ENCODE measurements at regions not wholly inside any gene's neighbourhood (a gene's known extent, or its start where the extent isn't known, plus 50 kb on each side); places are given as distances from the start of the nearest gene placed in this dataset.

GRCh38 chr11:115924744-115925567 is 420.7 kb upstream of the CADM1 start:
- WGBS, 2 donors = 51% methylated on average over 6 of the region's 6 CpGs
- Histone ChIP-seq H3K27me3 (ENCODE audit: control insufficient read depth in 1 of 2, insufficient read depth in 2 of 2, low read length in 2 of 2) (no peaks in the 10 kb centered on the region), H3K36me3 (ENCODE audit: control insufficient read depth in 2 of 2, insufficient read depth in 2 of 2, low read length in 1 of 2) (no peaks in the 10 kb centered on the region), H3K4me1 (ENCODE audit: control insufficient read depth in 2 of 2, insufficient read depth in 2 of 2, low read length in 1 of 2) (no peaks in the 10 kb centered on the region), H3K27ac (ENCODE audit: low read depth in 2 of 2, low read length in 1 of 2) (no peak overlapping the region), H3K4me3 (ENCODE audit: low read depth in 1 of 2, low read length in 2 of 2) (no peak overlapping the region), H3K9me3 (ENCODE audit: control insufficient read depth in 2 of 2, insufficient read depth in 1 of 2, low read depth in 1 of 2, low read length in 1 of 2) (no peaks in the 10 kb centered on the region)

- no peak overlapping the region for H3K27ac ChIP-seq (ENCODE audit: low read depth in 2 of 2, low read length in 1 of 2)
- H3K4me1 ChIP-seq (ENCODE audit: control insufficient read depth in 2 of 2, insufficient read depth in 2 of 2, low read length in 1 of 2) = no peaks in the 10 kb centered on the region
- no peak overlapping the region for H3K4me3 ChIP-seq (ENCODE audit: low read depth in 1 of 2, low read length in 2 of 2)
- no peaks in the 10 kb centered on the region for H3K36me3 ChIP-seq (ENCODE audit: control insufficient read depth in 2 of 2, insufficient read depth in 2 of 2, low read length in 1 of 2)
- no peaks in the 10 kb centered on the region for H3K27me3 ChIP-seq (ENCODE audit: control insufficient read depth in 1 of 2, insufficient read depth in 2 of 2, low read length in 2 of 2)
- WGBS, 2 donors = 60 to 78% methylated on average over 8 of the region's 8 CpGs
- H3K9me3 ChIP-seq (ENCODE audit: control insufficient read depth in 2 of 2, insufficient read depth in 1 of 2, low read depth in 1 of 2, low read length in 1 of 2) = no peaks in the 10 kb centered on the region
Observed at GRCh38 chr11:115922876-115923275, 418.7 kb upstream of the CADM1 start.

GRCh38 chr11:115921986-115922385 is 417.8 kb upstream of the CADM1 start:
- WGBS, 2 donors = 45 to 50% methylated on average over 2 of the region's 2 CpGs

GRCh38 chr11:115921540-115921939 is 417.3 kb upstream of the CADM1 start:
- no peak overlapping the region for H3K4me3 ChIP-seq (ENCODE audit: low read depth in 1 of 2, low read length in 2 of 2)
- 75 to 79% methylated on average over 3 of the region's 3 CpGs for WGBS, 2 donors
- H3K36me3 ChIP-seq (ENCODE audit: control insufficient read depth in 2 of 2, insufficient read depth in 2 of 2, low read length in 1 of 2) = no peaks in the 10 kb centered on the region
- H3K9me3 ChIP-seq (ENCODE audit: control insufficient read depth in 2 of 2, insufficient read depth in 1 of 2, low read depth in 1 of 2, low read length in 1 of 2) = no peaks in the 10 kb centered on the region
- H3K27ac ChIP-seq (ENCODE audit: low read depth in 2 of 2, low read length in 1 of 2) = no peak overlapping the region
- H3K4me1 ChIP-seq (ENCODE audit: control insufficient read depth in 2 of 2, insufficient read depth in 2 of 2, low read length in 1 of 2) = no peaks in the 10 kb centered on the region
- H3K27me3 ChIP-seq (ENCODE audit: control insufficient read depth in 1 of 2, insufficient read depth in 2 of 2, low read length in 2 of 2) = no peaks in the 10 kb centered on the region

More at GRCh38 chr11:115921986-115922385, 417.8 kb upstream of the CADM1 start:
- H3K4me3 ChIP-seq (ENCODE audit: low read depth in 1 of 2, low read length in 2 of 2) = no peak overlapping the region
- no peaks in the 10 kb centered on the region for H3K4me1 ChIP-seq (ENCODE audit: control insufficient read depth in 2 of 2, insufficient read depth in 2 of 2, low read length in 1 of 2)
- no peaks in the 10 kb centered on the region for H3K9me3 ChIP-seq (ENCODE audit: control insufficient read depth in 2 of 2, insufficient read depth in 1 of 2, low read depth in 1 of 2, low read length in 1 of 2)
- H3K27me3 ChIP-seq (ENCODE audit: control insufficient read depth in 1 of 2, insufficient read depth in 2 of 2, low read length in 2 of 2) = no peaks in the 10 kb centered on the region
- H3K27ac ChIP-seq (ENCODE audit: low read depth in 2 of 2, low read length in 1 of 2) = no peak overlapping the region
- H3K36me3 ChIP-seq (ENCODE audit: control insufficient read depth in 2 of 2, insufficient read depth in 2 of 2, low read length in 1 of 2) = no peaks in the 10 kb centered on the region

GRCh38 chr11:115920841-115921480 is 416.7 kb upstream of the CADM1 start:
- WGBS, 2 donors = 60 to 69% methylated on average over 6 of the region's 6 CpGs
- Histone ChIP-seq H3K9me3 (ENCODE audit: control insufficient read depth in 2 of 2, insufficient read depth in 1 of 2, low read depth in 1 of 2, low read length in 1 of 2) (no peaks in the 10 kb centered on the region), H3K27me3 (ENCODE audit: control insufficient read depth in 1 of 2, insufficient read depth in 2 of 2, low read length in 2 of 2) (no peaks in the 10 kb centered on the region), H3K36me3 (ENCODE audit: control insufficient read depth in 2 of 2, insufficient read depth in 2 of 2, low read length in 1 of 2) (no peaks in the 10 kb centered on the region), H3K4me3 (ENCODE audit: low read depth in 1 of 2, low read length in 2 of 2) (no peak overlapping the region), H3K4me1 (ENCODE audit: control insufficient read depth in 2 of 2, insufficient read depth in 2 of 2, low read length in 1 of 2) (no peaks in the 10 kb centered on the region), H3K27ac (ENCODE audit: low read depth in 2 of 2, low read length in 1 of 2) (no peak overlapping the region)

- Histone ChIP-seq H3K9me3 (ENCODE audit: control insufficient read depth in 2 of 2, insufficient read depth in 1 of 2, low read depth in 1 of 2, low read length in 1 of 2) (no peaks in the 10 kb centered on the region), H3K36me3 (ENCODE audit: control insufficient read depth in 2 of 2, insufficient read depth in 2 of 2, low read length in 1 of 2) (no peaks in the 10 kb centered on the region), H3K4me1 (ENCODE audit: control insufficient read depth in 2 of 2, insufficient read depth in 2 of 2, low read length in 1 of 2) (no peaks in the 10 kb centered on the region), H3K27me3 (ENCODE audit: control insufficient read depth in 1 of 2, insufficient read depth in 2 of 2, low read length in 2 of 2) (no peaks in the 10 kb centered on the region), H3K27ac (ENCODE audit: low read depth in 2 of 2, low read length in 1 of 2) (no peak overlapping the region), H3K4me3 (ENCODE audit: low read depth in 1 of 2, low read length in 2 of 2) (no peak overlapping the region)
- WGBS, 2 donors = 35 to 40% methylated on average over 1 of the region's 1 CpG
Observed at GRCh38 chr11:115920092-115920461, 415.9 kb upstream of the CADM1 start.

- no peaks in the 10 kb centered on the region for H3K36me3 ChIP-seq (ENCODE audit: control insufficient read depth in 2 of 2, insufficient read depth in 2 of 2, low read length in 1 of 2)
- H3K27ac ChIP-seq (ENCODE audit: low read depth in 2 of 2, low read length in 1 of 2) = no peak overlapping the region
- no peak overlapping the region for H3K4me3 ChIP-seq (ENCODE audit: low read depth in 1 of 2, low read length in 2 of 2)
- no peaks in the 10 kb centered on the region for H3K27me3 ChIP-seq (ENCODE audit: control insufficient read depth in 1 of 2, insufficient read depth in 2 of 2, low read length in 2 of 2)
- WGBS, 2 donors = 45 to 51% methylated on average over 4 of the region's 4 CpGs
- no peaks in the 10 kb centered on the region for H3K4me1 ChIP-seq (ENCODE audit: control insufficient read depth in 2 of 2, insufficient read depth in 2 of 2, low read length in 1 of 2)
- H3K9me3 ChIP-seq (ENCODE audit: control insufficient read depth in 2 of 2, insufficient read depth in 1 of 2, low read depth in 1 of 2, low read length in 1 of 2) = no peaks in the 10 kb centered on the region
Observed at GRCh38 chr11:115919341-115920091, 415.3 kb upstream of the CADM1 start.

- Histone ChIP-seq H3K36me3 (ENCODE audit: control insufficient read depth in 2 of 2, insufficient read depth in 2 of 2, low read length in 1 of 2) (no peaks in the 10 kb centered on the region), H3K4me1 (ENCODE audit: control insufficient read depth in 2 of 2, insufficient read depth in 2 of 2, low read length in 1 of 2) (no peaks in the 10 kb centered on the region), H3K27ac (ENCODE audit: low read depth in 2 of 2, low read length in 1 of 2) (no peak overlapping the region), H3K4me3 (ENCODE audit: low read depth in 1 of 2, low read length in 2 of 2) (no peak overlapping the region), H3K27me3 (ENCODE audit: control insufficient read depth in 1 of 2, insufficient read depth in 2 of 2, low read length in 2 of 2) (no peaks in the 10 kb centered on the region), H3K9me3 (ENCODE audit: control insufficient read depth in 2 of 2, insufficient read depth in 1 of 2, low read depth in 1 of 2, low read length in 1 of 2) (no peaks in the 10 kb centered on the region)
- 82 to 85% methylated on average over 2 of the region's 2 CpGs for WGBS, 2 donors
Observed at GRCh38 chr11:115918576-115918975, 414.4 kb upstream of the CADM1 start.

- no peak overlapping the region for H3K4me3 ChIP-seq (ENCODE audit: low read depth in 1 of 2, low read length in 2 of 2)
- H3K4me1 ChIP-seq (ENCODE audit: control insufficient read depth in 2 of 2, insufficient read depth in 2 of 2, low read length in 1 of 2) = no peaks in the 10 kb centered on the region
- H3K27me3 ChIP-seq (ENCODE audit: control insufficient read depth in 1 of 2, insufficient read depth in 2 of 2, low read length in 2 of 2) = no peaks in the 10 kb centered on the region
- H3K27ac ChIP-seq (ENCODE audit: low read depth in 2 of 2, low read length in 1 of 2) = no peak overlapping the region
- no peaks in the 10 kb centered on the region for H3K9me3 ChIP-seq (ENCODE audit: control insufficient read depth in 2 of 2, insufficient read depth in 1 of 2, low read depth in 1 of 2, low read length in 1 of 2)
- 33 to 36% methylated on average over 2 of the region's 2 CpGs for WGBS, 2 donors
- H3K36me3 ChIP-seq (ENCODE audit: control insufficient read depth in 2 of 2, insufficient read depth in 2 of 2, low read length in 1 of 2) = no peaks in the 10 kb centered on the region
Observed at GRCh38 chr11:115916608-115917007, 412.4 kb upstream of the CADM1 start.
